IMR-90 (cell line): ENCODE measurements at regions not wholly inside any gene's neighbourhood (a gene's known extent, or its start where the extent isn't known, plus 50 kb on each side); places are given as distances from the start of the nearest gene placed in this dataset.

Source experiments
- POLR2A ChIP-seq: IDR thresholded peaks from 2 replicates; pipeline ENCODE4 v1.6.1; 2012; ENCODE audit warnings: mild to moderate bottlenecking, low read depth, low read length
- USF2 ChIP-seq: fragments of 150-350 bp; IDR thresholded peaks from 2 replicates; pipeline ENCODE4 v1.6.1; 2017; ENCODE audit warnings: mild to moderate bottlenecking, antibody characterized with exemption, low read length, low read depth
- TF ChIP-seq, protein P1 (sequence below): conservative IDR thresholded peaks from 2 replicates; pipeline ENCODE4 v1.5.1; 2012; ENCODE audit warnings: mild to moderate bottlenecking, low read depth, low read length, improper control_type of control experiment

GRCh38 chr11:109075976-109076375, 346.0 kb upstream of the C11orf87 start:
- TF ChIP-seq, protein P1, sequence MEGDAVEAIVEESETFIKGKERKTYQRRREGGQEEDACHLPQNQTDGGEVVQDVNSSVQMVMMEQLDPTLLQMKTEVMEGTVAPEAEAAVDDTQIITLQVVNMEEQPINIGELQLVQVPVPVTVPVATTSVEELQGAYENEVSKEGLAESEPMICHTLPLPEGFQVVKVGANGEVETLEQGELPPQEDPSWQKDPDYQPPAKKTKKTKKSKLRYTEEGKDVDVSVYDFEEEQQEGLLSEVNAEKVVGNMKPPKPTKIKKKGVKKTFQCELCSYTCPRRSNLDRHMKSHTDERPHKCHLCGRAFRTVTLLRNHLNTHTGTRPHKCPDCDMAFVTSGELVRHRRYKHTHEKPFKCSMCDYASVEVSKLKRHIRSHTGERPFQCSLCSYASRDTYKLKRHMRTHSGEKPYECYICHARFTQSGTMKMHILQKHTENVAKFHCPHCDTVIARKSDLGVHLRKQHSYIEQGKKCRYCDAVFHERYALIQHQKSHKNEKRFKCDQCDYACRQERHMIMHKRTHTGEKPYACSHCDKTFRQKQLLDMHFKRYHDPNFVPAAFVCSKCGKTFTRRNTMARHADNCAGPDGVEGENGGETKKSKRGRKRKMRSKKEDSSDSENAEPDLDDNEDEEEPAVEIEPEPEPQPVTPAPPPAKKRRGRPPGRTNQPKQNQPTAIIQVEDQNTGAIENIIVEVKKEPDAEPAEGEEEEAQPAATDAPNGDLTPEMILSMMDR = no peak
- TF ChIP-seq POLR2A (no peak), USF2 (no peak)
